ENCODE measurements at regions not wholly inside any gene's neighbourhood (a gene's known extent, or its start where the extent isn't known, plus 50 kb on each side); places are given as distances from the start of the nearest gene placed in this dataset.

DNA sequence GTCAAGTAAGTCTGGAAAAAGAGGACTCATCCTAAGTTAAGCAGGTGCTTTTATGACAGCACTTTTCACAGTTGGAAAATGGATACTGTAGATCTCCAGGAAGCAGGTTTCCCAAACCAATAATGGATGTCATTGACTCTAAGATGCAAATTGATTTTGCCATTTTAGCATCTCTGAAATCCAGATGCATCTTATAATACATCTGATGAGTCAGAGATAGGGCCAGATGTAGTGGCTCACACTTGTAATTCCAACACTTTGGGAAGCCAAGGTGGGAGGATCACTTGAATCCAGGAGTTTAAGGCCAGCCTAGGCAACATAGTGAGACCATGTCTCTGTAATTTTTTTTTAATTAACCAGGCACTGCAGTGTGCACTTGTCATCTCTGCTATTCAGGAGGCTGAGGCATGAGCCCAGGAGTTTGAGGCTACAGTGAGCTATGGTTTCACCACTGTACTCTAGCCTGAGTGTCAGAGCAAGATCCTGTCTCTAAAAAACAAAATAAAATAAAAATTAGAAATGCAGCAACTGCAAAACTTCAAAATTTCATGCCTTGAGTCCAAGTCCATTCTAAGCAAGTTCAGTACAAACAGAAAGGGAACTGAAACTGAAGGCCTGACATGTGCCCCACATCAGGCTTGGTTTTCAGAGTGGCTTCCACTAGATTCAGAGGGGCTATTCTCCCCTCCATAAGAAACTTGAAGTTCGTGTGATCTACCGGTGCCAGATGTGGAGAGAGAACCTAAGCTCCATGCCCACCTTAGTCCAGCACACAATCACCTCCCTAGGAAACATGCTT is 267.8 kb upstream of the NCKAP5 start:
- no peak for TF ChIP-seq ZNF274 (IDR thresholded peaks at IDR 0.05; ENCODE audit: low read depth, low read length)
- TF ChIP-seq SUZ12 (IDR thresholded peaks at IDR 0.05; ENCODE audit: extremely low read depth, insufficient read depth, insufficient read length) = no peak
- TF ChIP-seq YY1 (IDR thresholded peaks at IDR 0.05; ENCODE audit: insufficient read depth, insufficient read length) = no peak
